HG03159 (cell line): ENCODE measurements at regions not wholly inside any gene's neighbourhood (a gene's known extent, or its start where the extent isn't known, plus 50 kb on each side); places are given as distances from the start of the nearest gene placed in this dataset.

ENCODE experiments used
- ATAC-seq: cut with Tn5 transposase; IDR thresholded peaks from one replicate; pipeline ENCODE4 v1.9.1; 2021; ENCODE audit warnings: mild to moderate bottlenecking, moderate library complexity; ENCODE audit not compliant: unreplicated experiment

DNA sequence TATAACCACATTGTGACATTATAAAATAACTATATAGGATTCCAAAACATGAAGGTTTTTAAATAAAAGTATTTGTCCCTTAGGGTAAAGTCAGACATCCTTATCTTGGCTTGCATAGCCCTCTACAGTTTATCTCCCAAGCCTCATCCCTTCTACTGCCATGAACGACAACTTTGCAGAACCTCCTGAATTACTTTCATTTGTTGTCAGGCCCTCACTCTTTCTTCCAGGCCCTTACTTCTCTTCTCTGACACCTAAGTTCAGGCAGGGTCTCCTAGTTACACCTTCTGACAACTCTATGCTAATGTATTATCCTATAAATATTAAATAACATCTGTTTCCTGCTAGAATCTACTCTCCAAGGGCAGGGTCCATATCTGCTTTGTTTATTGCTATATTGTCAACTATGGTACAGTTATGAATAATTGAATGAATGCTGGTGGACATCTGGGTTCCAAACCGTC lies 115.7 kb upstream of the MDM1 start:
- ATAC-seq = no peak

DNA sequence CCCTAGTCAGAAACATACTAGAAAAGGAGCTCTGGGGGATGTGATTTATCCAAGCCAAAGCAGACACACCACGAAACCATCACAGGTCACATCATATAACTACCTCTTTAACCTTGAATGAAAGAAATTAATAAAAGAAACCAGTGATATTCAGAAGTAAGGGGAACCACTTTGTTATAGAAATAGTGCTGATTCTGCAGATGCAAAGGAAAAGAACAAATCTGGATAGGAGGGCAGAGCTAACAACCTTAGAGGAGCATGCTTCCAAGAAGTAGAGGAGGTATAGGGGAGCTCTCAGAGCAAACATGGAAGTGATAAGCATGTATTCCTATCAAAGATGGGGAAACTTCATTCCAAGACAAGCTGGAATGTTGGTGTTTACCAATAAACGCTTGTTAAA lies 117.0 kb upstream of the MDM1 start:
- no peak for ATAC-seq

DNA sequence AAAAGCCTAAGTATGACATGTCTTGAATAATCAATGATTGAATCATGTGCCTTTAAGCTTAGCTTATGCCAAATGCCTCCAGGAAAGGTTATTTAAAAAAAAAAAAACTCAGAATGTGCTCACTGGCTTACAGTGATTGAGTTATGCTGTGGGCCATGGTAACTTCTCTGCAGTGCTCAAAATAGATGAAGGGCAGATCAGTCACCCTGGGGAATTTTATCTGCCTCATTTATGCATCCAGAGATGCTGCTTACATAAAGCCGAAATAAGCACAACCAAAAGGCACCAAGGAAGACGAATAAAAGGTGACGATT lies 118.7 kb upstream of the MDM1 start:
- peak; percentile 40 for ATAC-seq

GRCh38 chr12:68451261-68452077 lies 119.3 kb upstream of the MDM1 start:
- ATAC-seq = peak; percentile 68

DNA sequence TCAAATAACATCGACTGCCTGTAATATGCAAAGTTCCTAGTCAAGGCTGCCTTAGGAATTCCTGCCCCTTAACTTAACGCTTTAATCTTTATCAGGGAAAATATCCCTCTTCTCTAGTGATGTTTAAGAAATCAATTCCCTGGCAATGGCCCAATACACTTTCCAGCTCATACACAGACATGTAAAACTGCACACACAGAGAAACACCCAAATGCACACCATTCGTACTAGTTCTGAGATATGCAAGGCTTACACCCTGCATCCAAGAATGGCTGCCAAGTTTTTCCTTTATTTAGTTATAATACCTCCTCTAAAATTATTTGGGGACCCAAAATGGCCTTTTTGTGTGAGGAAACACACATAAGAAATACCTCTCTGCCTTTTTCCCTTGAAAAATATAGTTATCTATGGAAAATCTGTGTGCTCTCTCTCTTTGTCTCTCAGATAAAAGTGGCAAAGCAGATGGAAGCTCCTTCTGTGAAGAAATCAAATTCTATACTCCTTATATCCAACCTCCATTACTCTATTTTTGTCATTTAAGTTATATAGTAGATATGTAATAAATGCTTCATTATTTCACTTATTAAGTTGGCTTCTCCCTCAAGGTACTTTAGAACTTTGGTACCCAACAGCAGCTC lies 120.0 kb upstream of the MDM1 start:
- ATAC-seq = no peak

- no peak for ATAC-seq
Measured at GRCh38 chr12:68453278-68453677, 121.1 kb upstream of the MDM1 start.

- ATAC-seq = no peak
Measured at GRCh38 chr12:68453876-68454275, 121.7 kb upstream of the MDM1 start.

- ATAC-seq = no peak
Measured at GRCh38 chr12:68454892-68455291, 122.7 kb upstream of the MDM1 start.

DNA sequence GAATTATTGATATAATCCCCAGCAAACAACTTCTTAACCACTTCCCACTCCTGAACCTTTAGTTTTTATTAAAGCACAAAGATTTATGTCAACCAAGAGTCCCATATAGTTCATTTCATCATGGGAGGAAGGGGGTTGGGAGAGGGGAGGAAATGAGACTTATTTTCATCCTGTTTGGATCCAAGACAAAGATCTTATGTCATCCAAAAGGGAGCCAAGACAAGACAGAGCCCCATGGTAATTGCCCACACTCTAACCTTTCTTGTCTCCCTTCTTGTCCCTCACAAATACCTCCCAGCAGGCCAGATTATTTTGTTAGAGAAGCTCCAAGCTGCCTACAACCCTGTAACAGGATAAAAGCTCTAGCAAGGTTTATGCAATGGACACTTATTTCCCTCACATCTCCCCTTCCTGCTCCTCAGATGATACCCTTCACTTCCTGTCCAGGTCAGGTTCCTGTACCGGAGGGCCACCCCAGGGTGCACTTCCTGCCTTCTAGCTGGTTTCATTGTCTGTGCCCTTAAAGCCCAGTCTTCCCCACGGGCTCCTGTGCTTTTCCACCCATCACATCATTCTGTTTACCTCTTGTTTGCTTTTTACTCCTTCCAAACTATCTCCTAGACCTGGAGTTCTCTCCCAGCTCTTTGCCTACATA lies 123.7 kb upstream of the MDM1 start:
- no peak for ATAC-seq

DNA sequence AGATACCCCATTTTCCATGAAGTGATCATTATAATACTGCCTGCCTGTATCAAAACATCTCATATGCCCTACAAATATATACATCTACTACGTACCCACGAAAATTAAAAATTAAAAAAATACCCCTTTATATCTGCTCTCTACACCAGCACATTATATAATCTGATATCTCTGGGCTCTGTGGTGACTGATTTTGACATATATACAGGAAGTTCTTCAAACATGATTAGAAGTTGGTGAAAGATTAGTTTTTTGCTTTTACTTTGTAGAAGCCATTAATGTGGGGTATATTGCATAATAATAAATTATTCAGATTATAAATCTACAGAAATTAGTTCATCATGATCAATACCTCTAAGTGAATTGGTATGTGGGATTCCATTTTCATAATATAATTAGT lies 126.7 kb upstream of the MDM1 start:
- ATAC-seq = no peak

GRCh38 chr12:68460236-68460635 lies 128.1 kb upstream of the MDM1 start:
- ATAC-seq = no peak

DNA sequence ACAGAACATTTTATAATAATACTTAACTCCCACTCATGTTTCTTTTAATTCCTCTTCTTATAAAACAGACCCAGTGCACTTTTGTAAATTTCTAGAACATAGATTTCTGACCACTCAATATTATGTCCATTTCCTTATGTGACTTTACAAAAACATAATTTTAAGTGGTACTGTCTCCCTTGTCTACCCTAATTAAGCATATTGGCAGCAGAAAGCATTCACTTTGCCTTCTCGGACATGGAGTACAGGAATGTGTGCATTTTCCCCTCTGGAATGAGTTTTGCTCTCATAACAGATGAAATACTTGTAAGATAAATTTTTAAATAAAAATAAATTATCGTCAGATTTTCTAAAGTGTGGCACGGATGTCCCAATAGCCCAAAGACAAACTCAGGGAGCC lies 129.5 kb upstream of the MDM1 start:
- ATAC-seq = no peak

DNA sequence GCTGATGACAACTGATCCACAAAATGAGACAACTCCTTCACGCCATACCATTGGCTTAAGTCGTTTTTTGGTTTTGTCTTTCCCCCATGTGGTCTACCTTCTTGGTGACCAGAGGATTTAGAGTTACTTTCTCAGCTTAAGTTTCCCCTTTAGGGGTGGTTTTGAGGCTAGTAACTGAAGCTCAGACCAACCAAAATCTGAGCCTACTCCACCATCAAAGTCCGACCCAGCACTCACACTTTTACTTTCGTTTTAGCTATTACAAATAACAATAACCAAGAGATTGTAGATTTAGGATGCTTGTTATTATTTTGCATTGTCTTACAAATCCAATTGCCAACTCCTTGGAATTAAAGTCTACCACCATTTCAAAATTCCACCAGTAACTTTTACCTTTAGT lies 130.6 kb upstream of the MDM1 start:
- ATAC-seq = no peak

GRCh38 chr12:68465227-68465626 lies 133.1 kb upstream of the MDM1 start:
- ATAC-seq = no peak

DNA sequence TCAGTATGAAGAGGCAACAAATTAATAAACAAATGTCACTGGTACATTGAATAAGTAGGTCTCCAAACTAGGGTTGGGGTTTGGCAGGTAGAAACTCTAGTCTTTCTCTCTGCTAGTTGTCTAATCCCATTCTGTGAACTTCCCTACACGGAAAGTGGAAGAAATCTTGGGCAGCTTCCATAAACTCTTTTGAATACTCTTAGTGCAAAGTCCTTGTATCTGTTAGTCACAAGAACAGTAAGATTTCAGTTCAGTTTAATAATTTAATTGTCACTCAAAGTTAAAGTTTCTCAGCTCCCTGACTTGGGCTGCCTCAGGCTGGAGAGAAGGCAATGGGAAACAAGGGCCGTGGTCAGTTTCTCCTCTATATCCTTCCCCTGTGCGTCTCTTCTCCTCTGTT lies 135.4 kb upstream of the MDM1 start:
- no peak for ATAC-seq

GRCh38 chr12:68468036-68468435 lies 135.9 kb upstream of the MDM1 start:
- ATAC-seq = no peak

- ATAC-seq = no peak
Measured at GRCh38 chr12:68469113-68469512, 137.0 kb upstream of the MDM1 start.

DNA sequence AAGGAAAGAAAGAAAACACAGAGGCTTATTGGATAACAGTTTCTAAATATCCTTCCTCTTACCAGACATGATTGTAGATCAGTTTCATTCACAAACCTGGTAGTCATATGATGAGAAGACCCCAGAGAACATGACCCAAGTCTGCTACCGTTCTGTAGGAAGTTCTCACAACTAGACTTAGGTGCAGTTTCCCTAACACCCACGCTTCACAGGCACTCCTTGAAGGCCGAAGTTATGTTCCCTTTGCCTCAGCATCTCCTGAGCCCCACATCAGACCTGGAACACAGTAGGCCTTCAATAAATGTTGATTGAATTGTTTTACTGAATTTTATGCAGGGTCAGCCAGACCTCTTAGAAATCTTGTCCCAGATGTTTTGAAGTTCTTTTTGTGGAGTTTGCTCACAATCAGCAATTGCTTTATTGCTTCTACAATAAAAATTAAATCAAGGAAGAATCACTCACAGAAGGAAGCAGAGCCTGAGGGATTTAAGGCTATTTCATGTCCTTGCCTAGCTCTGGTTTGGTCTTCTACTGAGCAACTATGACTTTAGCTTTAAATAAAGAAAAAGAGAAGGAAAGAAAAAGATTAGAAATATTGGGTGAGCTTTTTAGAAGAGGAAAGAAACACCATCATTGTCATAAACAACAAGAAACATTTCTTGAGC lies 138.6 kb upstream of the MDM1 start:
- ATAC-seq = no peak

GRCh38 chr12:68474467-68475204 lies 136.1 kb upstream of the RAP1B start:
- no peak for ATAC-seq

DNA sequence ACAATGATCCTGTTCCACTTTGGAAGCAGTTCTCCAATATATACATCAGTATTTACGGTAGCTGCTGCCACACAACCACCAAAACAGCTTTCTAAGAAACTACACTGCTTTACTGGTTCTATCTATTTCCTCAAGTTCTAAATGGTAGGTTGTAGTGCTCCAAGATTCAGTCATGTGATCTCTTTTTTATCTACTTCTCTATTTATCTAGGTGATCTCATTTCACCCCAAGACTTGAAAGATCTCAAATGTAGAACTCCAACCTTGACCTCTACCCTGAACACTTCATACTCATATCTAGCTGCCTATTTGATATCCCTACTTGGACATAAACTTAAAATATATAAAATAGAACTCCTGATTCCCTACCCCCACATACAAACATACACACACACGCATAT lies 133.9 kb upstream of the RAP1B start:
- no peak for ATAC-seq

GRCh38 chr12:68477261-68477772 lies 133.4 kb upstream of the RAP1B start:
- no peak for ATAC-seq
